CD8-positive, alpha-beta memory T cell (primary cell): ENCODE measurements at regions not wholly inside any gene's neighbourhood (a gene's known extent, or its start where the extent isn't known, plus 50 kb on each side); places are given as distances from the start of the nearest gene placed in this dataset.

Experiments
- CTCF ChIA-PET: fragments of 350-600 bp; sonication (Branson Sonifier 250); formaldehyde crosslinking; loops from one replicate; lab custom pipeline; 2021; ENCODE audit warnings: antibody characterized with exemption; lab: Charles Lee
- POLR2A ChIA-PET: fragments of 350-600 bp; sonication (Branson Sonifier 250); formaldehyde crosslinking; loops from one replicate; lab custom pipeline; 2021; ENCODE audit warnings: antibody characterized with exemption; lab: Charles Lee
- DNase-seq, 5 donors: peaks; one replicate each; pipeline versions ENCODE4 v3.0.0 to v3.0.0-alpha.2; 2020 to 2022; ENCODE audit warnings: mixed read lengths in 1 of 5
- H3K27ac ChIP-seq: one replicate; pipeline ENCODE4 v1.7.0; 2013; ENCODE audit warnings: low read depth, mild to moderate bottlenecking, low read length, moderate library complexity
- H3K27me3 ChIP-seq: 2 replicates; pipeline ENCODE4 v1.7.0; 2013; ENCODE audit warnings: low read length, mild to moderate bottlenecking; ENCODE audit not compliant: insufficient read depth, poor library complexity, severe bottlenecking
- H3K36me3 ChIP-seq: 2 replicates; pipeline ENCODE4 v1.7.0; 2013; ENCODE audit warnings: mild to moderate bottlenecking, low read length, moderate library complexity; ENCODE audit not compliant: insufficient read depth
- H3K4me1 ChIP-seq: 2 replicates; pipeline ENCODE4 v1.7.0; 2013; ENCODE audit warnings: mild to moderate bottlenecking, low read length, moderate library complexity; ENCODE audit not compliant: insufficient read depth
- H3K4me3 ChIP-seq: 2 replicates; pipeline ENCODE4 v1.7.0; 2013; ENCODE audit warnings: mild to moderate bottlenecking, low read length
- H3K9me3 ChIP-seq: 2 replicates; pipeline ENCODE4 v1.7.0; 2013; ENCODE audit warnings: mild to moderate bottlenecking, low read length
- H3K27ac Mint-ChIP-seq, 8 donors: one replicate each; pipeline ENCODE4 v1.8.0; 2020 to 2021; ENCODE audit warnings: mixed read lengths in 8 of 8, mild to moderate bottlenecking in 6 of 8, inconsistent platforms in 3 of 8, moderate library complexity in 3 of 8
- H3K27me3 Mint-ChIP-seq, 2 donors: one replicate each; pipeline ENCODE4 v1.8.0; 2020 to 2021; ENCODE audit warnings: mixed read lengths in 2 of 2, mild to moderate bottlenecking in 1 of 2, moderate library complexity in 1 of 2
- H3K36me3 Mint-ChIP-seq, 3 donors: one replicate each; pipeline ENCODE4 v1.8.0; 2020 to 2021; ENCODE audit warnings: mixed read lengths in 3 of 3, inconsistent platforms in 1 of 3, mild to moderate bottlenecking in 1 of 3
- H3K4me1 Mint-ChIP-seq, 3 donors: one replicate each; pipeline ENCODE4 v1.8.0; 2020 to 2021; ENCODE audit warnings: mixed read lengths in 3 of 3, inconsistent platforms in 1 of 3, mild to moderate bottlenecking in 1 of 3
- H3K4me3 Mint-ChIP-seq, 7 donors: one replicate each; pipeline ENCODE4 v1.8.0; 2020 to 2021; ENCODE audit warnings: mixed read lengths in 7 of 7, mild to moderate bottlenecking in 6 of 7, moderate library complexity in 4 of 7, inconsistent platforms in 2 of 7
- H3K9me3 Mint-ChIP-seq, 5 donors: one replicate each; pipeline ENCODE4 v1.8.0; 2020 to 2022; ENCODE audit warnings: mixed read lengths in 5 of 5, mild to moderate bottlenecking in 3 of 5, moderate library complexity in 2 of 5, inconsistent platforms in 1 of 5

DNA sequence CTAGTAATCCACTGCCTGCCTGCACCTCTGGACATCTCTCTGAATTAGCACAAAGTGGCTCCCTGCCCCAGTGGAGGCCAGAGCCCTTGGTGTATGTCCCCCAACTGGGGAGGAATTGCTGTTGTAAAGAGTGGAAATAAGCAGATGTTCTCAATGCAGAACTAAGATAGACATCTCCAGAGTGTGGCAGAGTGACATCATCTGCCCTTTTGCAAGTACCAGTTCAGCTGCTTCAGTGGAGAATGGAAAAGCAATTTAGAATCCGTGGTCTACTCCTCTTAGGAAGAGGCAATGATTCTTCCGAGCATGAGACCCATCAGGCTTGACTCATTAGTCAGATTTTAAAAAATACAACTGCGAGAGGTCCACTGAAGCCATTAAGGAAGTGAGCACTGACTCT, 1512.0 kb upstream of the GOT2 start:
- ChIA-PET POLR2A (no interaction called here), CTCF (no interaction called here)
- Histone ChIP-seq H3K4me1 (no peaks in the 10 kb centered on the region), H3K9me3 (no peaks in the 10 kb centered on the region), H3K36me3 (no peaks in the 10 kb centered on the region), H3K4me3 (no peak overlapping the region), H3K27me3 (no peaks in the 10 kb centered on the region), H3K27ac (no peak overlapping the region)
- H3K27me3 Mint-ChIP-seq, result peaks cover 0 to 1% of the 10 kb centered on the region in 2 donors
- H3K4me3 Mint-ChIP-seq, result no peak overlapping the region
- no peak overlapping the region for H3K27ac Mint-ChIP-seq
- no peak for DNase-seq
- H3K9me3 Mint-ChIP-seq, result peaks cover 7 to 39% (median 14%) of the 10 kb centered on the region in 5 donors
- H3K4me1 Mint-ChIP-seq, result no peaks in the 10 kb centered on the region
- H3K36me3 Mint-ChIP-seq, result no peaks in the 10 kb centered on the region

GRCh38 chr16:60241671-60242070, 1507.6 kb upstream of the GOT2 start:
- Histone ChIP-seq H3K4me1 (no peaks in the 10 kb centered on the region), H3K36me3 (no peaks in the 10 kb centered on the region), H3K9me3 (no peaks in the 10 kb centered on the region), H3K27me3 (no peaks in the 10 kb centered on the region), H3K4me3 (no peak overlapping the region), H3K27ac (no peak overlapping the region)
- Mint-ChIP-seq H3K4me1 (no peaks in the 10 kb centered on the region), H3K9me3 (peaks cover 12 to 41% (median 17%) of the 10 kb centered on the region in 5 donors), H3K36me3 (no peaks in the 10 kb centered on the region), H3K4me3 (no peak overlapping the region), H3K27ac (no peak overlapping the region), H3K27me3 (peaks cover 0 to 1% of the 10 kb centered on the region in 2 donors)
- no peak for DNase-seq
- CTCF ChIA-PET, result no interaction called here
- POLR2A ChIA-PET, result no interaction called here

- Mint-ChIP-seq H3K36me3 (no peaks in the 10 kb centered on the region), H3K27me3 (no peaks in the 10 kb centered on the region)
- CTCF ChIA-PET, result no interaction called here
Observed at GRCh38 chr16:60230666-60231065, 1496.5 kb upstream of the GOT2 start.

DNA sequence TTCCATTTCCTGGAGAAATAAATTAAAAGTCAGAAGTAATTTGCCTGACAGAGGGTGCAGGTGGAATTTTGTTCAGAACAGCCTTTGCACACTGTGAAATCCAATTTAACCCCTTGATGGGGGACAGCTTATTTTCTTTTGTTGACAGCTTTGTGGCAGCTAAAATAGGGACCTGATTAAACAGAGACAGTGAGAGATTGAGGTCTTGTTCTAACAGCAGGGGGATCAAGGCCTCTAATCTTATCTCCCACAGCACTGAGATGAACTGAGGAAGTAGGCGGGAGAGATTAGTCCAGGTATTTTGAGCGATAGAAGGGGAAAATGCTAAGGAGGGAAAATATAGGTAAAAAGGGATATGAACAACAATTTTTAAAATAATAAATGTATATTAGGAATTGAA, 1491.4 kb upstream of the GOT2 start:
- no peak for DNase-seq
- Mint-ChIP-seq H3K9me3 (peaks cover 17 to 39% (median 26%) of the 10 kb centered on the region in 5 donors), H3K4me1 (no peaks in the 10 kb centered on the region), H3K27ac (no peak overlapping the region), H3K36me3 (no peaks in the 10 kb centered on the region), H3K27me3 (no peaks in the 10 kb centered on the region), H3K4me3 (no peak overlapping the region)
- POLR2A ChIA-PET, result no interaction called here
- H3K4me3 ChIP-seq, result no peak overlapping the region
- no peaks in the 10 kb centered on the region for H3K36me3 ChIP-seq
- CTCF ChIA-PET, result no interaction called here
- peaks cover 2% of the 10 kb centered on the region for H3K9me3 ChIP-seq
- no peaks in the 10 kb centered on the region for H3K27me3 ChIP-seq
- no peaks in the 10 kb centered on the region for H3K4me1 ChIP-seq
- no peak overlapping the region for H3K27ac ChIP-seq

More at GRCh38 chr16:60230666-60231065, 1496.5 kb upstream of the GOT2 start:
- no peaks in the 10 kb centered on the region for H3K36me3 ChIP-seq
- Mint-ChIP-seq H3K27ac (no peak overlapping the region), H3K9me3 (peaks cover 24 to 50% (median 24%) of the 10 kb centered on the region in 5 donors), H3K4me1 (no peaks in the 10 kb centered on the region), H3K4me3 (no peak overlapping the region)
- POLR2A ChIA-PET, result no interaction called here
- H3K27ac ChIP-seq, result no peak overlapping the region
- H3K27me3 ChIP-seq, result no peaks in the 10 kb centered on the region
- H3K4me1 ChIP-seq, result no peaks in the 10 kb centered on the region
- no peaks in the 10 kb centered on the region for H3K9me3 ChIP-seq
- no peak for DNase-seq
- H3K4me3 ChIP-seq, result no peak overlapping the region

DNA sequence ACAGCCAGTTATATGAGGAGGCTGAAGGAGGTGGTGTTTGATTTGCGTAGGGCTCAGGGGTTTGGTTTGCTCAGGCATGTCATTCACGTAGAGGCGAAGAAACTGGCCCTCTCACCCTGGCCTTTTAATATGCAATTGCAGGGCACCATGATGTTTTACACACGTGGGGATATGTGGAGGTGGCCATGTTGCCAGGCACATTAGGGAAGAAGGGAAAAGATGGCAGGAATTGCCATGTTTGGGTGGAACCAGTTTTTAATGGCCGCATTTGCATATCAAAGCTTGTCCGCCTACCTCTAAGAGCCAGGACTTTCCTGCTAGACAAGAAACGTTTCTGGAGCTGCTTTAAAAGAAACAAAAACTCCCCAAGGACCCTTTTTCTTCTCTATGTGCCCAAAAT, 1483.7 kb upstream of the GOT2 start:
- Histone ChIP-seq H3K27me3 (no peaks in the 10 kb centered on the region), H3K4me3 (no peak overlapping the region), H3K9me3 (peaks cover 5% of the 10 kb centered on the region), H3K4me1 (no peaks in the 10 kb centered on the region), H3K27ac (no peak overlapping the region), H3K36me3 (no peaks in the 10 kb centered on the region)
- Mint-ChIP-seq H3K9me3 (peaks cover 17 to 25% (median 24%) of the 10 kb centered on the region in 5 donors), H3K36me3 (no peaks in the 10 kb centered on the region), H3K27ac (no peak overlapping the region), H3K27me3 (no peaks in the 10 kb centered on the region), H3K4me3 (no peak overlapping the region), H3K4me1 (no peaks in the 10 kb centered on the region)
- POLR2A ChIA-PET, result no interaction called here
- CTCF ChIA-PET, result no interaction called here
- DNase-seq, result no peak

GRCh38 chr16:60214311-60214710, 1480.2 kb upstream of the GOT2 start:
- no peak overlapping the region for H3K27ac Mint-ChIP-seq
- Histone ChIP-seq H3K27ac (no peak overlapping the region), H3K9me3 (no peaks in the 10 kb centered on the region), H3K4me1 (no peaks in the 10 kb centered on the region), H3K4me3 (no peak overlapping the region), H3K36me3 (no peaks in the 10 kb centered on the region), H3K27me3 (no peaks in the 10 kb centered on the region)
- CTCF ChIA-PET, result no interaction called here
- no peaks in the 10 kb centered on the region for H3K4me1 Mint-ChIP-seq
- H3K4me3 Mint-ChIP-seq, result no peak overlapping the region
- H3K36me3 Mint-ChIP-seq, result no peaks in the 10 kb centered on the region
- peaks cover 17 to 37% (median 24%) of the 10 kb centered on the region in 5 donors for H3K9me3 Mint-ChIP-seq
- no peak for DNase-seq
- POLR2A ChIA-PET, result no interaction called here
- H3K27me3 Mint-ChIP-seq, result no peaks in the 10 kb centered on the region

DNA sequence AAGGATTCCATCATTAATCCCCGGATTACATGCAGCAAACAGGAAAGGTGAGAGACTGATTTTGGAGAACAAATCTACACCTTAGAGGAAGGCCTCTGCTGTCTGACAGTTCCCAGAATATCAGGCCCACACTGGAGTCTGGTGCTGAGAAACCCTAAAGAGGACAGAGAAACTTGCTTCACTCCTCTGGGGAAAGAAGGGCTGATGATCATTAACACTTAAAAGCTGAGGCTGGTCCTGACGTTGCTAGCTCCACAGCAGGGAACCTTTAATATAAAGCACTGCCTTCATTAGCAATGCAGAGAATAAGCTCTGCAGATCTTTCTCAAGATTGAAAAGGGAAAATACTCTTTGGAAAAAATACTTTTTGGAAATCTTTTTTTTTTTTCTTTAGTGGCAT, 1472.4 kb upstream of the GOT2 start:
- Mint-ChIP-seq H3K4me3 (no peak overlapping the region), H3K36me3 (no peaks in the 10 kb centered on the region), H3K27ac (no peak overlapping the region), H3K9me3 (peaks cover 7 to 36% (median 16%) of the 10 kb centered on the region in 5 donors), H3K4me1 (no peaks in the 10 kb centered on the region), H3K27me3 (no peaks in the 10 kb centered on the region)
- H3K4me3 ChIP-seq, result no peak overlapping the region
- ChIA-PET POLR2A (no interaction called here), CTCF (no interaction called here)
- H3K4me1 ChIP-seq, result no peaks in the 10 kb centered on the region
- no peak overlapping the region for H3K27ac ChIP-seq
- H3K9me3 ChIP-seq, result no peaks in the 10 kb centered on the region
- no peaks in the 10 kb centered on the region for H3K36me3 ChIP-seq
- DNase-seq, result no peak
- no peaks in the 10 kb centered on the region for H3K27me3 ChIP-seq

DNA sequence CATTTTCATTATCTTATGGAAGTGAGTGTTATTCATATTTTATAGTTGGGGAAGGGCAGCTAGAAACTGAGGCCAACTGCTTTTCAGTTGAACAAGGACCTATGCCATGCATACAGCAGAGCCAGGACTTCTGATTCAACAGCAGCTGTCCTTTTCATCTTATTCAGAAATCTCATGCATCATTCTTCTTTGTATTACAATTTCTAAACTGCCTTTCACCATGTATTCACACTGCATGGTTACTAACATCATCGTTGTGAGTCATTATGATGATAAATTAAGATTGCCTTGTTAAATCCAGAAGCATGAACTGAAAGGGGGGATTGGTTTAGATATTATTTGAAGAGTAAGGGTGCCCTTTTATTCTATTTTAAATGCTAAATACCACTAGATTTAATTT, 1470.1 kb upstream of the GOT2 start:
- H3K9me3 ChIP-seq, result no peaks in the 10 kb centered on the region
- no peak overlapping the region for H3K27ac ChIP-seq
- no peaks in the 10 kb centered on the region for H3K27me3 ChIP-seq
- no peak overlapping the region for H3K4me3 ChIP-seq
- Mint-ChIP-seq H3K4me1 (no peaks in the 10 kb centered on the region), H3K4me3 (no peak overlapping the region), H3K27ac (no peak overlapping the region), H3K9me3 (peaks cover 20 to 44% (median 30%) of the 10 kb centered on the region in 5 donors), H3K27me3 (no peaks in the 10 kb centered on the region), H3K36me3 (no peaks in the 10 kb centered on the region)
- no peak for DNase-seq
- no peaks in the 10 kb centered on the region for H3K4me1 ChIP-seq
- POLR2A ChIA-PET, result no interaction called here
- H3K36me3 ChIP-seq, result no peaks in the 10 kb centered on the region
- CTCF ChIA-PET, result no interaction called here
